ENCODE measurements at regions not wholly inside any gene's neighbourhood (a gene's known extent, or its start where the extent isn't known, plus 50 kb on each side); places are given as distances from the start of the nearest gene placed in this dataset.

- Histone ChIP-seq H3K27me3 (replicated peaks; ENCODE audit: insufficient read depth, low read depth, low read length, poor library complexity) (no peaks in the 10 kb centered on the region), H3K4me3 (ENCODE audit: low read depth, low read length, poor library complexity, severe bottlenecking) (no peak overlapping the region), H3K9me3 (ENCODE audit: low read depth, low read length, poor library complexity, severe bottlenecking) (no peaks in the 10 kb centered on the region), H3K4me1 (ENCODE audit: insufficient read depth, low read length, poor library complexity, severe bottlenecking) (no peaks in the 10 kb centered on the region), H3K27ac (ENCODE audit: low read depth, low read length, poor library complexity, severe bottlenecking) (no peak overlapping the region), H3K36me3 (ENCODE audit: insufficient read depth, low read length, poor library complexity, severe bottlenecking) (no peaks in the 10 kb centered on the region)
- intact Hi-C loops (cut with micrococcal nuclease; ENCODE audit: unreplicated experiment), result no loop called here
- ChIA-PET POLR2A (ENCODE audit: low non-redundant PET) (no interaction called here), CTCF (no interaction called here)
- BruUV-seq (replicated peaks), result no TSS peak
- no peak for DNase-seq (ENCODE audit: low spot score)
- TF ChIP-seq CTCF (conservative IDR thresholded peaks at IDR 0.05; ENCODE audit: low read depth, low read length) (no peak), EZH2 (IDR thresholded peaks at IDR 0.05; ENCODE audit: borderline replicate concordance, low read depth, low read length, poor library complexity, severe bottlenecking) (no peak)
Measured at GRCh38 chr18:72154926-72155325, 389.2 kb downstream of the CBLN2 start.

- H3K36me3 ChIP-seq (ENCODE audit: insufficient read depth, low read length, poor library complexity, severe bottlenecking), result no peaks in the 10 kb centered on the region
- H3K27ac ChIP-seq (ENCODE audit: low read depth, low read length, poor library complexity, severe bottlenecking), result no peak overlapping the region
- no peak for TF ChIP-seq EZH2 (IDR thresholded peaks at IDR 0.05; ENCODE audit: borderline replicate concordance, low read depth, low read length, poor library complexity, severe bottlenecking)
- no peak for TF ChIP-seq CTCF (conservative IDR thresholded peaks at IDR 0.05; ENCODE audit: low read depth, low read length)
- H3K4me1 ChIP-seq (ENCODE audit: insufficient read depth, low read length, poor library complexity, severe bottlenecking), result no peaks in the 10 kb centered on the region
- no peak overlapping the region for H3K4me3 ChIP-seq (ENCODE audit: low read depth, low read length, poor library complexity, severe bottlenecking)
- intact Hi-C loops (cut with micrococcal nuclease; ENCODE audit: unreplicated experiment), result no loop called here
- no peaks in the 10 kb centered on the region for H3K27me3 ChIP-seq (replicated peaks; ENCODE audit: insufficient read depth, low read depth, low read length, poor library complexity)
- BruUV-seq (replicated peaks), result no TSS peak
- ChIA-PET CTCF (no interaction called here), POLR2A (ENCODE audit: low non-redundant PET) (no interaction called here)
- H3K9me3 ChIP-seq (ENCODE audit: low read depth, low read length, poor library complexity, severe bottlenecking), result no peaks in the 10 kb centered on the region
- DNase-seq (ENCODE audit: low spot score), result no peak
Measured at GRCh38 chr18:72152935-72153334, 391.2 kb downstream of the CBLN2 start.

GRCh38 chr18:72147830-72148229 lies 396.3 kb downstream of the CBLN2 start:
- ChIA-PET POLR2A (ENCODE audit: low non-redundant PET) (no interaction called here), CTCF (no interaction called here)
- H3K27me3 ChIP-seq (replicated peaks; ENCODE audit: insufficient read depth, low read depth, low read length, poor library complexity), result no peaks in the 10 kb centered on the region
- H3K27ac ChIP-seq (ENCODE audit: low read depth, low read length, poor library complexity, severe bottlenecking), result no peak overlapping the region
- intact Hi-C loops (cut with micrococcal nuclease; ENCODE audit: unreplicated experiment), result no loop called here
- TF ChIP-seq CTCF (conservative IDR thresholded peaks at IDR 0.05; ENCODE audit: low read depth, low read length) (no peak), EZH2 (IDR thresholded peaks at IDR 0.05; ENCODE audit: borderline replicate concordance, low read depth, low read length, poor library complexity, severe bottlenecking) (no peak)
- DNase-seq (ENCODE audit: low spot score), result no peak
- no peaks in the 10 kb centered on the region for H3K9me3 ChIP-seq (ENCODE audit: low read depth, low read length, poor library complexity, severe bottlenecking)
- no TSS peak for BruUV-seq (replicated peaks)
- no peaks in the 10 kb centered on the region for H3K4me1 ChIP-seq (ENCODE audit: insufficient read depth, low read length, poor library complexity, severe bottlenecking)
- no peaks in the 10 kb centered on the region for H3K36me3 ChIP-seq (ENCODE audit: insufficient read depth, low read length, poor library complexity, severe bottlenecking)
- no peak overlapping the region for H3K4me3 ChIP-seq (ENCODE audit: low read depth, low read length, poor library complexity, severe bottlenecking)

All from A673 (cell line).